ENCODE measurements at regions not wholly inside any gene's neighbourhood (a gene's known extent, or its start where the extent isn't known, plus 50 kb on each side); places are given as distances from the start of the nearest gene placed in this dataset.

DNA sequence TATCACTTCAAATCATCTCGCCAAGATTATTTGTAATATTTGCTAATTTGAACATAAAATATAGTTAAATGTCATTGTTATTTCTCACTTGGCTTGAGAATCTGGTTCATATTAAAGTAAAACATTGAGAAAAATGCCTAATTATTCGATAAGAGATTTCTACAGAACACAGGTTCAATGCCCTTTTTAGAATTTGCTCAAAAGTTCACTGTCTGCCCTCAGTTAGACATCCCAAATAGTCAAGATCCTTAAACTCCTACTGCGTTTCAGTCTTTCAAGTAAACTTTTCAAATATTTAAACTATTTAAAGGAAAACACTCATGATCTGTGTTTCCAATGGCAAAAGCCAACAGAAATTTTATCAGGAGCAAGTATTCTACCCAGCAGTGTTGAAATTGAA is 204.1 kb upstream of the AGTR1 start:
- Histone ChIP-seq H3K4me1 (ENCODE audit: control insufficient read depth in 2 of 3, insufficient read depth in 2 of 3, low read depth in 1 of 3, low read length in 3 of 3) (no peaks in the 10 kb centered on the region), H3K9ac (ENCODE audit: low read length in 3 of 3) (no peak overlapping the region), H3K27me3 (ENCODE audit: control insufficient read depth, insufficient read depth, low read length) (no peaks in the 10 kb centered on the region), H3K36me3 (ENCODE audit: control insufficient read depth in 2 of 3, insufficient read depth in 3 of 3, low read length in 3 of 3) (no peaks in the 10 kb centered on the region), H3K9me3 (ENCODE audit: control insufficient read depth in 2 of 3, insufficient read depth in 1 of 3, low read length in 3 of 3) (no peaks in the 10 kb centered on the region), H3K27ac (ENCODE audit: low read depth in 2 of 2, low read length in 2 of 2) (no peak overlapping the region), H3K4me3 (ENCODE audit: low read length in 3 of 3) (no peak overlapping the region)
- DNase-seq (no peak), FAIRE-seq (peak; percentile 11)
- TF ChIP-seq, protein P1, sequence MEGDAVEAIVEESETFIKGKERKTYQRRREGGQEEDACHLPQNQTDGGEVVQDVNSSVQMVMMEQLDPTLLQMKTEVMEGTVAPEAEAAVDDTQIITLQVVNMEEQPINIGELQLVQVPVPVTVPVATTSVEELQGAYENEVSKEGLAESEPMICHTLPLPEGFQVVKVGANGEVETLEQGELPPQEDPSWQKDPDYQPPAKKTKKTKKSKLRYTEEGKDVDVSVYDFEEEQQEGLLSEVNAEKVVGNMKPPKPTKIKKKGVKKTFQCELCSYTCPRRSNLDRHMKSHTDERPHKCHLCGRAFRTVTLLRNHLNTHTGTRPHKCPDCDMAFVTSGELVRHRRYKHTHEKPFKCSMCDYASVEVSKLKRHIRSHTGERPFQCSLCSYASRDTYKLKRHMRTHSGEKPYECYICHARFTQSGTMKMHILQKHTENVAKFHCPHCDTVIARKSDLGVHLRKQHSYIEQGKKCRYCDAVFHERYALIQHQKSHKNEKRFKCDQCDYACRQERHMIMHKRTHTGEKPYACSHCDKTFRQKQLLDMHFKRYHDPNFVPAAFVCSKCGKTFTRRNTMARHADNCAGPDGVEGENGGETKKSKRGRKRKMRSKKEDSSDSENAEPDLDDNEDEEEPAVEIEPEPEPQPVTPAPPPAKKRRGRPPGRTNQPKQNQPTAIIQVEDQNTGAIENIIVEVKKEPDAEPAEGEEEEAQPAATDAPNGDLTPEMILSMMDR (IDR thresholded peaks at IDR 0.05; ENCODE audit: borderline replicate concordance, extremely low read depth, insufficient read depth), result no peak
- intact Hi-C loops (cut with DNase I), result no loop called here

DNA sequence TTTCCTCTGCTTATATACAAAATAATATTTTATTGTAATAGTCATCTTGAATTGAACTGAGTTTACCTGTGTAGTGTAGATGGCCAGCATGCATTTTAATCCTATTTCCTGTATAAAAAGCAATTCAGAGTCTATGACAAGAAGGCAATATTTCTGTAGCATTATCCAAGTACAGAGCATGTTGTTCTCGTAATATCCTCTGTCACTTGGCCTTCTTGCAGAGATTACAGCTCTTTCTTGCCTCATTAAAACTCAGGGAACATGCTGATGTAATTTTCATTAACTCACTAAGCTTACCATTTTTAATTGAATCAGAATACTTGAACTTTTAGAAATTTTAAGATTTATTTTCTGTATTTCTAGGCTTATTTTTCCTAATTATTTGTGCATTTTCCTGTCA is 203.3 kb upstream of the AGTR1 start:
- intact Hi-C loops (cut with DNase I), result no loop called here
- DNase-seq, result no peak
- Histone ChIP-seq H3K4me1 (ENCODE audit: control insufficient read depth in 2 of 3, insufficient read depth in 2 of 3, low read depth in 1 of 3, low read length in 3 of 3) (no peaks in the 10 kb centered on the region), H3K9ac (ENCODE audit: low read length in 3 of 3) (no peak overlapping the region), H3K36me3 (ENCODE audit: control insufficient read depth in 2 of 3, insufficient read depth in 3 of 3, low read length in 3 of 3) (no peaks in the 10 kb centered on the region), H3K27me3 (ENCODE audit: control insufficient read depth, insufficient read depth, low read length) (no peaks in the 10 kb centered on the region), H3K27ac (ENCODE audit: low read depth in 2 of 2, low read length in 2 of 2) (no peak overlapping the region), H3K9me3 (ENCODE audit: control insufficient read depth in 2 of 3, insufficient read depth in 1 of 3, low read length in 3 of 3) (no peaks in the 10 kb centered on the region), H3K4me3 (ENCODE audit: low read length in 3 of 3) (no peak overlapping the region)
- TF ChIP-seq, protein P1 (IDR thresholded peaks at IDR 0.05; ENCODE audit: borderline replicate concordance, extremely low read depth, insufficient read depth), result no peak
- FAIRE-seq, result no peak

DNA sequence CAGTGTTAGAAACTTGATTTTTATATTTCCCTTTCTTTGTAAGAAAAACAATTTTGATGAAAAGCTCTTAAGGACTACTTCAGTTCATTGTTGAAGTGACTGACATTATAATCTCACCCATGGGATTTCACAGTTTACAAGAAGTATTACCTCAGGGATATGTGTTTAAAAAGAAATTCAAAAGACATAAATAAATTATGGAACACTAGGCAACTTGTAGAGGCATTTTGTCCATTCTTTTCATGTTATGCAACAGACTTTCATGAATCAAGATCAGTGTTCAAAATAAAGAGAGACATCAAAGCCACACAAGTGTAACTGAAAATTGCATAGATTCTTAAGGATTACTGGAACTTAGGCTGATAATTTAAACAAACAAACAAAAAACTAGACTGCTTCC is 196.8 kb upstream of the AGTR1 start:
- H3K27ac ChIP-seq (ENCODE audit: low read depth in 2 of 2, low read length in 2 of 2), result no peak overlapping the region
- no peaks in the 10 kb centered on the region for H3K9me3 ChIP-seq (ENCODE audit: control insufficient read depth in 2 of 3, insufficient read depth in 1 of 3, low read length in 3 of 3)
- no peaks in the 10 kb centered on the region for H3K4me1 ChIP-seq (ENCODE audit: control insufficient read depth in 2 of 3, insufficient read depth in 2 of 3, low read depth in 1 of 3, low read length in 3 of 3)
- H3K9ac ChIP-seq (ENCODE audit: low read length in 3 of 3), result no peak overlapping the region
- TF ChIP-seq, protein P1 (IDR thresholded peaks at IDR 0.05; ENCODE audit: borderline replicate concordance, extremely low read depth, insufficient read depth), result no peak
- H3K36me3 ChIP-seq (ENCODE audit: control insufficient read depth in 2 of 3, insufficient read depth in 3 of 3, low read length in 3 of 3), result no peaks in the 10 kb centered on the region
- no peak overlapping the region for H3K4me3 ChIP-seq (ENCODE audit: low read length in 3 of 3)
- intact Hi-C loops (cut with DNase I), result no loop called here
- DNase-seq (peak in 2 of 5 donors; percentile 47 to 52), FAIRE-seq (no peak)
- no peaks in the 10 kb centered on the region for H3K27me3 ChIP-seq (ENCODE audit: control insufficient read depth, insufficient read depth, low read length)

DNA sequence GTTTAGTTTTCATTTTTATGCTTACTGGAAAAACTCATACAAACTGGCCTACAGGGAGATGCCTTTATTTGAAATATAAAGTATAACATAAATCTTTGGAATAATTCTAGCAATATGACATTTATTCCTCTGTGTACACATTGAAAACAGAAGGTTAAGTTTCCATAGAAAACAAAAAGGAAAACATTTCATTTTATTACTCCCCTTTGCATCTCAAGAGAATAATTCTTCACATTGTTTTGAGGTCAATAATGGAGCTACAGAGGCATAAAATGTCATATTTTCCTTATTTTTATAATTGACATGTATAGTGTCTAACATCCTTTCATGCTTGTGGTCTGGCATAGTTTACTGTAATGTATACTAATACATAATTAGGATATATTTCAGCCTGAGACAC is 187.6 kb upstream of the AGTR1 start:
- no peaks in the 10 kb centered on the region for H3K36me3 ChIP-seq (ENCODE audit: control insufficient read depth in 2 of 3, insufficient read depth in 3 of 3, low read length in 3 of 3)
- intact Hi-C loops (cut with DNase I), result no loop called here
- TF ChIP-seq, protein P1 (IDR thresholded peaks at IDR 0.05; ENCODE audit: borderline replicate concordance, extremely low read depth, insufficient read depth), result no peak
- no peak overlapping the region for H3K4me3 ChIP-seq (ENCODE audit: low read length in 3 of 3)
- no peak overlapping the region for H3K9ac ChIP-seq (ENCODE audit: low read length in 3 of 3)
- H3K27ac ChIP-seq (ENCODE audit: low read depth in 2 of 2, low read length in 2 of 2), result no peak overlapping the region
- H3K9me3 ChIP-seq (ENCODE audit: control insufficient read depth in 2 of 3, insufficient read depth in 1 of 3, low read length in 3 of 3), result no peaks in the 10 kb centered on the region
- H3K27me3 ChIP-seq (ENCODE audit: control insufficient read depth, insufficient read depth, low read length), result no peaks in the 10 kb centered on the region
- FAIRE-seq (no peak), DNase-seq (no peak)
- H3K4me1 ChIP-seq (ENCODE audit: control insufficient read depth in 2 of 3, insufficient read depth in 2 of 3, low read depth in 1 of 3, low read length in 3 of 3), result no peaks in the 10 kb centered on the region
